ENCODE measurements at regions not wholly inside any gene's neighbourhood (a gene's known extent, or its start where the extent isn't known, plus 50 kb on each side); places are given as distances from the start of the nearest gene placed in this dataset.

- Histone ChIP-seq H3K9me3 (peaks cover 4% of the 10 kb centered on the region), H3K36me3 (no peaks in the 10 kb centered on the region), H3K4me3 (no peak overlapping the region), H3K27me3 (no peaks in the 10 kb centered on the region), H3K4me1 (no peaks in the 10 kb centered on the region), H3K27ac (no peak overlapping the region)
- no peak for TF ChIP-seq CTCF (IDR thresholded peaks at IDR 0.05)
- no peak for ATAC-seq
- no peak for DNase-seq
- intact Hi-C loops (cut with DNase I) = no loop called here
These were observed 52.8 kb downstream of the FAM43A start for GRCh38 chr3:194738254-194739093.

GRCh38 chr3:194739498-194740284 is 54.0 kb downstream of the FAM43A start:
- H3K4me1 ChIP-seq = no peaks in the 10 kb centered on the region
- no peak overlapping the region for H3K4me3 ChIP-seq
- intact Hi-C loops (cut with DNase I) = no loop called here
- H3K9me3 ChIP-seq = peaks cover 4% of the 10 kb centered on the region
- no peak for DNase-seq
- TF ChIP-seq CTCF (IDR thresholded peaks at IDR 0.05) = no peak
- no peak overlapping the region for H3K27ac ChIP-seq
- H3K36me3 ChIP-seq = no peaks in the 10 kb centered on the region
- ATAC-seq = no peak
- H3K27me3 ChIP-seq = no peaks in the 10 kb centered on the region

DNA sequence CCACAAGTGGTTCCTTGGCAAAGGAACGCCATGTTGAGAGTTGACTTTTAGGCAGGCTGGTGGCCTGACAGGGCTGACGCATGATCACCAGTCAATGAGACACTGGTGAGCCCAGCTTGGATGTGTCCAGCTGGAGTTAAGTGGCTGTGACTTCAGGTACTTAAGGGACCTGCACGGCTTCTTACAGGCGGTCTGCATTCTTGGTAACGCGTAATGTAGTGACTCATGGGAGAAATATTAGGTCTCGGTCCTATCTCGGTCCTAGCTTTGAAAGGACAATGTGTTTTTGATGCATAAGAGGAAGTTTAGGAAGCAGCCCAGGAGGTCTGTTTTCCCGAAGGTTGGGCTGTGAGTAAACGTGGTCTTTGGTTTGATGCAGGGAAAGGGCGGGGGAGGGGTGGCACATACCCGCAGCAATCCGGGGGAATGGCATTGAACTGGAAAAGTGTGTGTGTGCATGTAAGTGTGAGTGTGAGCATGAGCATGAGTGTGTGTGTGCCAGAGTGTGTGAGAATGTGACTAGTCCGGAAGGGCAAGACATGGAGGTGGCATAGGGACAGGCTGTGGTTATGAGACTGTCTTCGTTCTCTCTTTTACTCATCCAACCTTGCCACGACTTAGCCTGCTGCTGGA is 55.3 kb downstream of the FAM43A start:
- Histone ChIP-seq H3K4me1 (no peaks in the 10 kb centered on the region), H3K27ac (no peak overlapping the region), H3K4me3 (no peak overlapping the region), H3K9me3 (peaks cover 4% of the 10 kb centered on the region), H3K36me3 (no peaks in the 10 kb centered on the region), H3K27me3 (no peaks in the 10 kb centered on the region)
- TF ChIP-seq CTCF (IDR thresholded peaks at IDR 0.05) = no peak
- ATAC-seq (peak; percentile 88), DNase-seq (no peak)
- intact Hi-C loops (cut with DNase I) = no loop called here

GRCh38 chr3:194741916-194742315 is 56.2 kb downstream of the FAM43A start:
- intact Hi-C loops (cut with DNase I) = no loop called here
- Histone ChIP-seq H3K27me3 (no peaks in the 10 kb centered on the region), H3K27ac (no peak overlapping the region), H3K4me3 (no peak overlapping the region), H3K36me3 (no peaks in the 10 kb centered on the region), H3K9me3 (peaks cover 4% of the 10 kb centered on the region), H3K4me1 (no peaks in the 10 kb centered on the region)
- ATAC-seq (no peak), DNase-seq (no peak)
- no peak for TF ChIP-seq CTCF (IDR thresholded peaks at IDR 0.05)

- TF ChIP-seq CTCF (IDR thresholded peaks at IDR 0.05) = no peak
- no peak overlapping the region for H3K27ac ChIP-seq
- H3K4me3 ChIP-seq = no peak overlapping the region
- intact Hi-C loops (cut with DNase I) = no loop called here
- no peak for DNase-seq
- no peaks in the 10 kb centered on the region for H3K36me3 ChIP-seq
- H3K4me1 ChIP-seq = no peaks in the 10 kb centered on the region
- no peaks in the 10 kb centered on the region for H3K9me3 ChIP-seq
- no peak for ATAC-seq
- H3K27me3 ChIP-seq = no peaks in the 10 kb centered on the region
These were observed 59.1 kb downstream of the FAM43A start for GRCh38 chr3:194744826-194745225.
